ENCODE measurements at regions not wholly inside any gene's neighbourhood (a gene's known extent, or its start where the extent isn't known, plus 50 kb on each side); places are given as distances from the start of the nearest gene placed in this dataset.

DNA sequence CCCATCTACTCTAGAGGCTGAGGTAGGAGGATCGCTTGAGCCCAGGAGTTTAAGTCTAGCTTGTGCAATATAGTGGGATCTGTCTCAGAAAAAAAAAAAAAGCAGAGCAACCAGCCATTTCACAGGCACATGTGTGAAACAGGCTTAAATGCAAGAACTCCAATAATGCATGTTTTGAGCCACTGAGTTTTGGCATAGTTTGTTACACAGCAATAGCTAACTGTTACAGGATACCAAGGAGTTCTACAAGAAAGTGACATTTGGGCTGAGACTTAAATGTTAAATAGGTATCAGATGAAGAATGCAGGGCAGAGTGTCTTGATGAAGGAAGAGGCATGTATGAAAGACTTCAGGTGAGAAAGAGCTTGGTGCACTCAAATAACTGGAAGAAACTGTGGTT, 240.0 kb upstream of the FOXN3 start:
- intact Hi-C loops (cut with DNase I): loop anchor here in 1 of 10 donors (10.0 kb wide), 1 partner anchor 358 kb away; no protein-coding TSS in a partner anchor
- Histone ChIP-seq H3K27ac (no peak overlapping the region), H3K4me3 (no peak overlapping the region), H3K27me3 (no peaks in the 10 kb centered on the region), H3K36me3 (no peaks in the 10 kb centered on the region), H3K4me1 (peaks cover 0 to 23% (median 14%) of the 10 kb centered on the region in 9 donors), H3K9me3 (peaks cover 0 to 10% (median 0%) of the 10 kb centered on the region in 11 donors)
- no peak for DNase-seq
- 98 to 100% methylated on average over 1 of the region's 1 CpG for WGBS, 2 donors
- no peak for ATAC-seq
- TF ChIP-seq, protein P1, sequence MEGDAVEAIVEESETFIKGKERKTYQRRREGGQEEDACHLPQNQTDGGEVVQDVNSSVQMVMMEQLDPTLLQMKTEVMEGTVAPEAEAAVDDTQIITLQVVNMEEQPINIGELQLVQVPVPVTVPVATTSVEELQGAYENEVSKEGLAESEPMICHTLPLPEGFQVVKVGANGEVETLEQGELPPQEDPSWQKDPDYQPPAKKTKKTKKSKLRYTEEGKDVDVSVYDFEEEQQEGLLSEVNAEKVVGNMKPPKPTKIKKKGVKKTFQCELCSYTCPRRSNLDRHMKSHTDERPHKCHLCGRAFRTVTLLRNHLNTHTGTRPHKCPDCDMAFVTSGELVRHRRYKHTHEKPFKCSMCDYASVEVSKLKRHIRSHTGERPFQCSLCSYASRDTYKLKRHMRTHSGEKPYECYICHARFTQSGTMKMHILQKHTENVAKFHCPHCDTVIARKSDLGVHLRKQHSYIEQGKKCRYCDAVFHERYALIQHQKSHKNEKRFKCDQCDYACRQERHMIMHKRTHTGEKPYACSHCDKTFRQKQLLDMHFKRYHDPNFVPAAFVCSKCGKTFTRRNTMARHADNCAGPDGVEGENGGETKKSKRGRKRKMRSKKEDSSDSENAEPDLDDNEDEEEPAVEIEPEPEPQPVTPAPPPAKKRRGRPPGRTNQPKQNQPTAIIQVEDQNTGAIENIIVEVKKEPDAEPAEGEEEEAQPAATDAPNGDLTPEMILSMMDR (IDR thresholded peaks at IDR 0.05): no peak

DNA sequence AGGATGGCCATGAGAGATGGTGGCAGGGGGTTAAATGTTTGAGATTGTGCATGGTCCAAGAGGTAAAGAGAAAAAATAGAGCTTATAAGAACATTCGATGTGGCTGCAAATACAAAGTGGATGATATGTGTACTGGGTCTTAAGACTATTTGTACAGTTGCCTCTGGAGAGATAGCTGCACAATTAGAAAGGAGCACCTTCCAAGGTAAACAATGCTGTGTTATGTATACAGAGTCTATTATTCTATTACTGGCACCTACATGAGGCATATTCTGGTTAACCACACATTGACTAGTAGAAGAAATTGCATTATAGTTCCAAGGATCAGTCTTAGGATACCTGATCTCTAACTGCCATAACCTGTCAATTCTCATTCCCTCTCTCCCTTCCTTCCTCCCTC, 238.0 kb upstream of the FOXN3 start:
- Histone ChIP-seq H3K4me1 (peaks cover 0 to 14% (median 10%) of the 10 kb centered on the region in 9 donors), H3K36me3 (no peaks in the 10 kb centered on the region), H3K9me3 (peaks cover 0 to 10% (median 0%) of the 10 kb centered on the region in 11 donors), H3K4me3 (no peak overlapping the region), H3K27me3 (no peaks in the 10 kb centered on the region), H3K27ac (no peak overlapping the region)
- intact Hi-C loops (cut with DNase I): loop anchor here in 1 of 10 donors (10.0 kb wide), 1 partner anchor 360 kb away; no protein-coding TSS in a partner anchor
- ATAC-seq (no peak), DNase-seq (no peak)
- WGBS, 2 donors: 33 to 51% methylated on average over 1 of the region's 1 CpG
- TF ChIP-seq, protein P1 (IDR thresholded peaks at IDR 0.05): no peak

DNA sequence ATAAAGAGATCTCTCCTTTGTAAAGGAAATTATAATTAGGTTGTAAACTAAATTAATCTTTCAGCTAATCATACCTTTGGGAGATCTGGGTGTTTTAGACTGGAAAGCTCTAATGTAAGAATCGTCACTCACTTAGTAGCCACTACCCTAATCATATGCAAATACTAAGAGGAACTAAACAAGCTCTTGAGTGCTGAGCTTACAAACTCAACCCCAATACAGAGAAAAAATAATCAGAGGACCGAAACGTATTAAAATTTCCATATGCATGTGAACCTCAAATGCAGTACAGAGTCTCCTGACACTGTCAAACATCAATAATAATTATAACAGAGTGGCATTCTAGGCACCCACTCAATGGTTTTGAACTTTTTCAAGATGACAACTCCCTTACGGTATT, 235.3 kb upstream of the FOXN3 start:
- intact Hi-C loops (cut with DNase I): loop anchor here in 1 of 10 donors (10.0 kb wide), 1 partner anchor 362 kb away; no protein-coding TSS in a partner anchor
- DNase-seq: no peak
- Histone ChIP-seq H3K4me1 (no peaks in the 10 kb centered on the region), H3K27ac (no peak overlapping the region), H3K27me3 (no peaks in the 10 kb centered on the region), H3K4me3 (no peak overlapping the region), H3K36me3 (no peaks in the 10 kb centered on the region), H3K9me3 (peaks cover 0 to 9% (median 0%) of the 10 kb centered on the region in 11 donors)
- 90 to 93% methylated on average over 4 of the region's 4 CpGs for WGBS, 2 donors
- no peak for ATAC-seq
- TF ChIP-seq, protein P1 (IDR thresholded peaks at IDR 0.05): no peak

DNA sequence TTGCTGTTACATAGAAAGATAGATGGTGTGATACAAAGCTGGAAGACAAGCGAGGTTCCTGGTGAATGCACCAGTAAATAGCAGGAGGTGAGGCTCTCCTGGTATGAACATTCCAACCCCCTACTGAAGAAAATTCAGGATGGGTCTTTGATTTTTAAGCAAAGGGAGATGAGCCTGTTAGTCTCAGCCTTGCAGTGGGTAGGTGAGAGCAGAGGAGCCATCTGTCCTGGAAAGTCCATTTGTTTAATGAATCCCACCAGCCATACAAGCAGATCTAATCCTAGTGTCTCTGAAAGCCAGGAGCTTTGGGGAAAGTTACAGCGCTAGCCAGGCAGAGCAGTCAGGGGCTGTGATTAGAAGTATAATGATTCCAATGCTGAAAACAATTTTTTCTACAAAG, 234.8 kb upstream of the FOXN3 start:
- DNase-seq (no peak), ATAC-seq (no peak)
- H3K4me1 ChIP-seq: no peaks in the 10 kb centered on the region
- TF ChIP-seq, protein P1 (IDR thresholded peaks at IDR 0.05): no peak
- WGBS, 2 donors: 92 to 96% methylated on average over 2 of the region's 2 CpGs
- no peaks in the 10 kb centered on the region for H3K36me3 ChIP-seq
- H3K27ac ChIP-seq: no peak overlapping the region
- intact Hi-C loops (cut with DNase I): loop anchor here in 1 of 10 donors (10.0 kb wide), 1 partner anchor 363 kb away; no protein-coding TSS in a partner anchor
- no peaks in the 10 kb centered on the region for H3K27me3 ChIP-seq
- H3K4me3 ChIP-seq: no peak overlapping the region
- peaks cover 0 to 4% (median 0%) of the 10 kb centered on the region in 11 donors for H3K9me3 ChIP-seq
